Left lung (tissue), 4 donors: ENCODE measurements at regions not wholly inside any gene's neighbourhood (a gene's known extent, or its start where the extent isn't known, plus 50 kb on each side); places are given as distances from the start of the nearest gene placed in this dataset.

ENCODE experiments used
- ATAC-seq: fragments of 200-7000 bp; cut with Tn5 transposase; one replicate; pipeline ENCODE4 v1.9.1; 2020; ENCODE audit warnings: moderate library complexity
- DNase-seq, 4 donors: peaks; one replicate each; pipeline ENCODE4 v3.0.0-alpha.2; 2013 to 2020
- H3K27ac ChIP-seq, 2 donors: fragments of 200-600 bp; sonication (generic) in 1 of 2; one replicate each; pipeline versions ENCODE4 v1.5.0 to v1.8.0; 2020 to 2021
- H3K27me3 ChIP-seq, 2 donors: fragments of 200-600 bp; sonication (generic) in 1 of 2; one replicate each; pipeline versions ENCODE4 v1.5.0 to v1.8.0; 2020 to 2021
- H3K36me3 ChIP-seq, 2 donors: fragments of 200-600 bp; sonication (generic) in 1 of 2; one replicate each; pipeline versions ENCODE4 v1.5.0 to v1.8.0; 2020 to 2021
- H3K4me1 ChIP-seq, 2 donors: fragments of 200-600 bp; one replicate each; pipeline ENCODE4 v1.8.0; 2021
- H3K4me3 ChIP-seq, 2 donors: fragments of 200-600 bp; sonication (generic) in 1 of 2; one replicate each; pipeline versions ENCODE4 v1.5.0 to v1.8.0; 2020 to 2021; ENCODE audit warnings: mild to moderate bottlenecking in 1 of 2
- H3K9me3 ChIP-seq, 2 donors: fragments of 200-600 bp; sonication (generic) in 1 of 2; one replicate each; pipeline versions ENCODE4 v1.5.0 to v1.8.0; 2020 to 2021
- intact Hi-C, 2 donors: fragments of 100-400 bp; cut with DNase I; formaldehyde crosslinking; loops; one replicate each; pipeline versions ENCODE4 v1.11.2 to v1.14.2; 2022
- TF ChIP-seq, protein P1 (sequence below), 2 donors: fragments of 200-600 bp; sonication (generic) in 1 of 2; IDR thresholded peaks; one replicate each; pipeline versions ENCODE4 v1.5.0 to v1.8.0; 2021; ENCODE audit warnings: antibody characterized with exemption in 2 of 2
- donor health status: DM: no; HTN: yes; CAD: no.
- donor health status: DM: no; HTN: no; CAD: no.

DNA sequence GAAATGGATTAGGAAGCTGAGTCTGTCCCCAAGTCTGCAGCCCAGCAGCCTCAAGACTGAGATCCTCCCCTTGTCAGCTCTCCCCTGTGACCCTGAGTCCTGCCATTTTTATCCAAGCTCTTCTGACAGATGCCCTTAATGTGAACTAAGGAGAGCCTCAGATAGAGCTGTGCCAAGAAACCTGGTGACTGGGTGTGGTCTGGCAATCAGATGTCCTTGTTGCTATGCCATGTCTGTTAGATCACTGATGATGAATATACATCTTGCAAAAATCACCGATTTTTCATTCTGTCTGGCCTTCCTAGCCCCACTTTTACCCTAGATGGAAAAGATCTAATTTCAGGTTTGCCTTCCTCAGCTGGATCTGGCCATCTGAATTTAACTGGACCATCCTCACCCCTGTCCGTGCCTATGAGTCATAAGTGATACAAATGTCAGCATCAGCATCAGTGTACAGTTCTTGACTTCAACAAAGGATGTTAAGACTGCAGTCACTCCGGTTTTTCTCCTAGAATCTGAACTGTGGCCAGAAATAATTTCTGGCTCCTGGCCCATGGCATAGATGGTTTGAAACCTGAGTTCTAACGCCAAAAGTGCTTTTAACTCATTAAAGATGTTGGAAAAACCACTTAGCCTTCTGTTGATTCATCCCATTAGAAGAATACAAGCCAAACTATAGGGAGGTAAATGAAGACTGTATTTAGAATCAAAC is 61.2 kb upstream of the GRIP1 start:
- Histone ChIP-seq H3K4me1 (no peaks in the 10 kb centered on the region), H3K36me3 (no peaks in the 10 kb centered on the region), H3K4me3 (no peak overlapping the region), H3K27me3 (no peaks in the 10 kb centered on the region), H3K27ac (no peak overlapping the region), H3K9me3 (no peaks in the 10 kb centered on the region)
- intact Hi-C loops, result no loop called here
- ATAC-seq (no peak), DNase-seq (peak in 1 of 4 donors; percentile 24)
- TF ChIP-seq, protein P1, sequence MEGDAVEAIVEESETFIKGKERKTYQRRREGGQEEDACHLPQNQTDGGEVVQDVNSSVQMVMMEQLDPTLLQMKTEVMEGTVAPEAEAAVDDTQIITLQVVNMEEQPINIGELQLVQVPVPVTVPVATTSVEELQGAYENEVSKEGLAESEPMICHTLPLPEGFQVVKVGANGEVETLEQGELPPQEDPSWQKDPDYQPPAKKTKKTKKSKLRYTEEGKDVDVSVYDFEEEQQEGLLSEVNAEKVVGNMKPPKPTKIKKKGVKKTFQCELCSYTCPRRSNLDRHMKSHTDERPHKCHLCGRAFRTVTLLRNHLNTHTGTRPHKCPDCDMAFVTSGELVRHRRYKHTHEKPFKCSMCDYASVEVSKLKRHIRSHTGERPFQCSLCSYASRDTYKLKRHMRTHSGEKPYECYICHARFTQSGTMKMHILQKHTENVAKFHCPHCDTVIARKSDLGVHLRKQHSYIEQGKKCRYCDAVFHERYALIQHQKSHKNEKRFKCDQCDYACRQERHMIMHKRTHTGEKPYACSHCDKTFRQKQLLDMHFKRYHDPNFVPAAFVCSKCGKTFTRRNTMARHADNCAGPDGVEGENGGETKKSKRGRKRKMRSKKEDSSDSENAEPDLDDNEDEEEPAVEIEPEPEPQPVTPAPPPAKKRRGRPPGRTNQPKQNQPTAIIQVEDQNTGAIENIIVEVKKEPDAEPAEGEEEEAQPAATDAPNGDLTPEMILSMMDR (IDR thresholded peaks at IDR 0.05), result no peak

- ATAC-seq, result no peak
- Histone ChIP-seq H3K4me3 (no peak overlapping the region), H3K4me1 (no peaks in the 10 kb centered on the region), H3K9me3 (no peaks in the 10 kb centered on the region), H3K27me3 (no peaks in the 10 kb centered on the region), H3K36me3 (no peaks in the 10 kb centered on the region), H3K27ac (no peak overlapping the region)
- intact Hi-C loops, result no loop called here
- TF ChIP-seq, protein P1 (IDR thresholded peaks at IDR 0.05), result no peak
- no peak for DNase-seq
These were observed 61.9 kb upstream of the GRIP1 start for GRCh38 chr12:66740732-66741131.

DNA sequence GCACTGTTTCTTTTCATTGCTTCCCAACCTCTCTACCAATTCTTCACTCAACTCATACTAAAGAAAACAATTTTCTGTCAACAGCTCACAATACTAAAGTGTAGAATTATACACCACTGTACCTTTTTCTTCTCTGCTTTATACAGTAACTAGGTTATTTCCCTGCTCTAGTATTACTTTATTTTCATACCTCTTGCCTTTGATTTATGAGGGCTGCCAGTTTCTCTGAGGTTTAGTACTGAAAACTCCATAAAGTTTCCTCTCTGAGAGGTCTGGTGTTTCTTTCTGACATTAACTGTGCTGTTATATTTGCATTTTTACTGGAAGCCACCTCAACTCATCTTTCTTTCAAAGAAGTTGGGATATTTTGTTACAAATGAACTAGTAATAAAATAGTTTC is 63.0 kb upstream of the GRIP1 start:
- Histone ChIP-seq H3K36me3 (no peaks in the 10 kb centered on the region), H3K9me3 (no peaks in the 10 kb centered on the region), H3K27me3 (no peaks in the 10 kb centered on the region), H3K4me3 (no peak overlapping the region), H3K4me1 (no peaks in the 10 kb centered on the region), H3K27ac (no peak overlapping the region)
- TF ChIP-seq, protein P1 (IDR thresholded peaks at IDR 0.05), result no peak
- intact Hi-C loops, result no loop called here
- DNase-seq (no peak), ATAC-seq (no peak)

DNA sequence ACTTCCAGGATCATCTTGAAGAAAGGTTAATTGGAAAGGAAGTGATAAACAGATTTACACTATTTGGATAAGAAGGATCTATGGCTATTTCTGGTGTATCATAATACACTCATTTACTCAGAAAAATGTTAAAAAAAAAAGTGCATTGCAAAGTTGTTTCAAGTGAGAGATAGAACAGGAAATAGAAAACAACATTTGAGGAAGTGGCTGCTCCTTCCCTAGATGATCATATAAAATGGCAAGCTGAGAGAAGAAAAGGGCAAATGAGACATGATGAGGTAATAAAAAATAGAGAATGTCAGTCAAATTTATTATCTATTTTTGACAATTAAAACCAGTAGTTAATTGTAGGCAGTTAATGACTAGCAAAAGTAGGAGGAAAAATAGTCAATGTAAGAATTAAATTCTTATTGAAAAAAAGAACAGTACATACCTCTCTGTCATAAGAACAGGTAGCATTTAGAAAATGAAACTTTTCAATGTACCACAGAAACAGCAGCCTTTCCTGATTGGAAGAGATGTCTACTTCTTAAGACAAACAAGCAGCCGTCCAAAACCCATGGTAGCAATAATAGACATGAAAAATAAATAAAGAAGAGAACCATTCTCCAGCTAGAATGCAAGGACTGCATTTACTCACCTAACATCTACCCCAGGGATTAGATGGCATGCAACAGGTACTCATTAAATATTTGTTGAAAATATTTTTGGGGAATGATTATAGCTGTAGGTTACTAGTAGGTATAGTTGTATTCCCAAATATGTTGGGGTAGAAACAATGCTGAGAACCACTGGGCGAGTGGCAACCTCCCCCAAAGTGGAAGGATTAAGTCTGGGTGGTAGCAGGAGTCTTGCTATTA is 63.9 kb upstream of the GRIP1 start:
- no peak overlapping the region for H3K4me3 ChIP-seq
- no peaks in the 10 kb centered on the region for H3K36me3 ChIP-seq
- DNase-seq (no peak), ATAC-seq (no peak)
- H3K27me3 ChIP-seq, result no peaks in the 10 kb centered on the region
- H3K27ac ChIP-seq, result no peak overlapping the region
- H3K9me3 ChIP-seq, result no peaks in the 10 kb centered on the region
- intact Hi-C loops, result no loop called here
- TF ChIP-seq, protein P1 (IDR thresholded peaks at IDR 0.05), result no peak
- H3K4me1 ChIP-seq, result no peaks in the 10 kb centered on the region

DNA sequence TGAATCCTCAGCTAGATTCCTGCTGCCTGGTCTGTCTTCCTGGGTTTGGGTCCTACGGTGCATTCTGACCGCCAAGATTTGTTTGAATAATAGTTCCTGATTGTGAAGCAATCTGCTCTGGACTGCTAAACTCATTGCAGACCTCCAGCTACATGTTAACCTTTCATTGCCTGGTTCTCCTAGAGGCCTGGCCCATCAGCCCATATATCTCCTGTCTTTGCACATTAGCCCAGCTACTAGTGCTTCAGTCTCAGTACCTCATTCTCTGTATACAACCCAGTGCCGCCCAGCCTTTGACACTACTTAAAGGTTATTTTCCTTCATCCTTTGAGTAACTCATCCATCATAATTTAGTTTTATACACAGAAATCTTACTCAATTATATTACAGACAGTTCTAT is 65.6 kb upstream of the GRIP1 start:
- Histone ChIP-seq H3K4me1 (no peaks in the 10 kb centered on the region), H3K27me3 (no peaks in the 10 kb centered on the region), H3K36me3 (no peaks in the 10 kb centered on the region), H3K9me3 (no peaks in the 10 kb centered on the region), H3K27ac (no peak overlapping the region), H3K4me3 (no peak overlapping the region)
- intact Hi-C loops, result no loop called here
- DNase-seq (no peak), ATAC-seq (no peak)
- TF ChIP-seq, protein P1 (IDR thresholded peaks at IDR 0.05), result no peak
